ENCODE measurements at regions not wholly inside any gene's neighbourhood (a gene's known extent, or its start where the extent isn't known, plus 50 kb on each side); places are given as distances from the start of the nearest gene placed in this dataset.

- TF ChIP-seq CTCF (IDR thresholded peaks at IDR 0.05), result no peak
- no peak for TF ChIP-seq MAX (CRISPR knock-in tag; IDR thresholded peaks at IDR 0.05)
- no peak for TF ChIP-seq TEAD1 (CRISPR knock-in tag; IDR thresholded peaks at IDR 0.05)
- TF ChIP-seq ATF3 (CRISPR knock-in tag; conservative IDR thresholded peaks at IDR 0.05), result no peak
- no peak for TF ChIP-seq E2F5 (CRISPR knock-in tag; IDR thresholded peaks at IDR 0.05)
- TF ChIP-seq MYBL2 (CRISPR knock-in tag; IDR thresholded peaks at IDR 0.05), result no peak
- TF ChIP-seq SP1 (CRISPR knock-in tag; conservative IDR thresholded peaks at IDR 0.05), result no peak
- TF ChIP-seq GABPB1 (CRISPR knock-in tag; IDR thresholded peaks at IDR 0.05), result no peak
- TF ChIP-seq PREB (CRISPR knock-in tag; IDR thresholded peaks at IDR 0.05; ENCODE audit: borderline replicate concordance), result no peak
- no peak for TF ChIP-seq NFYB (CRISPR knock-in tag; conservative IDR thresholded peaks at IDR 0.05; ENCODE audit: low read depth)
- no peak for TF ChIP-seq MXD4 (CRISPR knock-in tag; IDR thresholded peaks at IDR 0.05; ENCODE audit: borderline replicate concordance)
- no peak for TF ChIP-seq E2F4 (CRISPR knock-in tag; IDR thresholded peaks at IDR 0.05; ENCODE audit: borderline replicate concordance, low read depth)
- no peak for TF ChIP-seq TP53 (CRISPR knock-in tag; IDR thresholded peaks at IDR 0.05)
These were observed 77.9 kb upstream of the PRR23C start for GRCh38 chr3:139122612-139123011.

All from WTC11 (cell line).